H7 (cell line): ENCODE measurements at regions not wholly inside any gene's neighbourhood (a gene's known extent, or its start where the extent isn't known, plus 50 kb on each side); places are given as distances from the start of the nearest gene placed in this dataset.
"Not testable (repeated sequence)": the region's sequence is repeated elsewhere in the genome, so short reads cannot be mapped to it uniquely, and the experiment has no call there.

Experiments used
- DNase-seq: peaks from one replicate; pipeline ENCODE4 v3.0.0; 2012
- H3K27me3 ChIP-seq: 2 replicates; pipeline ENCODE4 v1.6.0; 2011; ENCODE audit warnings: mild to moderate bottlenecking, low read length; ENCODE audit not compliant: control insufficient read depth, insufficient read depth
- H3K36me3 ChIP-seq: replicated peaks from 2 replicates; pipeline ENCODE4 v1.5.1; 2011; ENCODE audit warnings: low read length; ENCODE audit not compliant: control insufficient read depth, insufficient read depth
- H3K4me3 ChIP-seq: 2 replicates; pipeline ENCODE4 v1.5.1; 2011; ENCODE audit warnings: low read depth, mild to moderate bottlenecking, control low read depth, low read length, moderate library complexity; ENCODE audit not compliant: insufficient read depth

- DNase-seq, result no peak
- Histone ChIP-seq H3K4me3 (no peak overlapping the region), H3K27me3 (no peaks in the 10 kb centered on the region), H3K36me3 (no peaks in the 10 kb centered on the region)
Measured at GRCh38 chr2:123816203-123816602, 208.9 kb upstream of the CNTNAP5 start.

GRCh38 chr2:123816928-123817327 lies 208.2 kb upstream of the CNTNAP5 start:
- H3K27me3 ChIP-seq, result no peaks in the 10 kb centered on the region
- H3K36me3 ChIP-seq, result no peaks in the 10 kb centered on the region
- no peak overlapping the region for H3K4me3 ChIP-seq
- DNase-seq, result no peak

GRCh38 chr2:123826729-123827271 lies 198.3 kb upstream of the CNTNAP5 start:
- no peak overlapping the region for H3K4me3 ChIP-seq
- DNase-seq, result no peak
- no peaks in the 10 kb centered on the region for H3K36me3 ChIP-seq
- H3K27me3 ChIP-seq, result no peaks in the 10 kb centered on the region

- H3K27me3 ChIP-seq, result no peaks in the 10 kb centered on the region
- DNase-seq, result no peak
- no peaks in the 10 kb centered on the region for H3K36me3 ChIP-seq
- H3K4me3 ChIP-seq, result no peak overlapping the region
Measured at GRCh38 chr2:123839326-123839725, 185.8 kb upstream of the CNTNAP5 start.

GRCh38 chr2:123840016-123840415 lies 185.1 kb upstream of the CNTNAP5 start:
- Histone ChIP-seq H3K27me3 (no peaks in the 10 kb centered on the region), H3K36me3 (no peaks in the 10 kb centered on the region), H3K4me3 (no peak overlapping the region)
- DNase-seq, result no peak

GRCh38 chr2:123840574-123840973 lies 184.5 kb upstream of the CNTNAP5 start:
- Histone ChIP-seq H3K27me3 (no peaks in the 10 kb centered on the region), H3K4me3 (no peak overlapping the region), H3K36me3 (no peaks in the 10 kb centered on the region)
- no peak for DNase-seq

GRCh38 chr2:123851281-123851680 lies 173.8 kb upstream of the CNTNAP5 start:
- no peak for DNase-seq
- Histone ChIP-seq H3K27me3 (no peaks in the 10 kb centered on the region), H3K4me3 (no peak overlapping the region), H3K36me3 (no peaks in the 10 kb centered on the region)

GRCh38 chr2:123853161-123853560 lies 171.9 kb upstream of the CNTNAP5 start:
- no peaks in the 10 kb centered on the region for H3K36me3 ChIP-seq
- H3K4me3 ChIP-seq, result no peak overlapping the region
- H3K27me3 ChIP-seq, result no peaks in the 10 kb centered on the region
- no peak for DNase-seq

GRCh38 chr2:123859031-123859430 lies 166.1 kb upstream of the CNTNAP5 start:
- H3K4me3 ChIP-seq, DNase-seq, H3K27me3 ChIP-seq, H3K36me3 ChIP-seq: not testable (repeated sequence)

- no peak for DNase-seq
- no peaks in the 10 kb centered on the region for H3K36me3 ChIP-seq
- H3K27me3 ChIP-seq, result no peaks in the 10 kb centered on the region
- no peak overlapping the region for H3K4me3 ChIP-seq
Measured at GRCh38 chr2:123864416-123864815, 160.7 kb upstream of the CNTNAP5 start.

- no peaks in the 10 kb centered on the region for H3K27me3 ChIP-seq
- H3K36me3 ChIP-seq, result no peaks in the 10 kb centered on the region
- no peak for DNase-seq
- H3K4me3 ChIP-seq, result no peak overlapping the region
Measured at GRCh38 chr2:123870206-123870880, 154.7 kb upstream of the CNTNAP5 start.

- no peak for DNase-seq
- Histone ChIP-seq H3K36me3 (no peaks in the 10 kb centered on the region), H3K4me3 (no peak overlapping the region), H3K27me3 (no peaks in the 10 kb centered on the region)
Measured at GRCh38 chr2:123870881-123871276, 154.2 kb upstream of the CNTNAP5 start.

GRCh38 chr2:123890148-123890547 lies 134.9 kb upstream of the CNTNAP5 start:
- no peak for DNase-seq
- Histone ChIP-seq H3K27me3 (no peaks in the 10 kb centered on the region), H3K4me3 (no peak overlapping the region), H3K36me3 (no peaks in the 10 kb centered on the region)

GRCh38 chr2:123894167-123894566 lies 130.9 kb upstream of the CNTNAP5 start:
- Histone ChIP-seq H3K4me3 (no peak overlapping the region), H3K27me3 (no peaks in the 10 kb centered on the region), H3K36me3 (no peaks in the 10 kb centered on the region)
- no peak for DNase-seq

- no peak overlapping the region for H3K4me3 ChIP-seq
- DNase-seq, result no peak
- H3K36me3 ChIP-seq, result no peaks in the 10 kb centered on the region
- H3K27me3 ChIP-seq, result no peaks in the 10 kb centered on the region
Measured at GRCh38 chr2:123895651-123896050, 129.4 kb upstream of the CNTNAP5 start.

- H3K27me3 ChIP-seq, result no peaks in the 10 kb centered on the region
- H3K4me3 ChIP-seq, result no peak overlapping the region
- no peaks in the 10 kb centered on the region for H3K36me3 ChIP-seq
- no peak for DNase-seq
Measured at GRCh38 chr2:123901256-123901655, 123.8 kb upstream of the CNTNAP5 start.
